GM18526 (cell line): ENCODE measurements at regions not wholly inside any gene's neighbourhood (a gene's known extent, or its start where the extent isn't known, plus 50 kb on each side); places are given as distances from the start of the nearest gene placed in this dataset.

Source experiments
- POLR2A ChIP-seq: IDR thresholded peaks from 3 replicates; pipeline ENCODE4 v1.6.1; 2011; ENCODE audit not compliant: insufficient read length; ENCODE audit errors: extremely low read depth

- TF ChIP-seq POLR2A = no peak
Observed at GRCh38 chr2:144120487-144120886, 399.4 kb downstream of the ZEB2 start.

DNA sequence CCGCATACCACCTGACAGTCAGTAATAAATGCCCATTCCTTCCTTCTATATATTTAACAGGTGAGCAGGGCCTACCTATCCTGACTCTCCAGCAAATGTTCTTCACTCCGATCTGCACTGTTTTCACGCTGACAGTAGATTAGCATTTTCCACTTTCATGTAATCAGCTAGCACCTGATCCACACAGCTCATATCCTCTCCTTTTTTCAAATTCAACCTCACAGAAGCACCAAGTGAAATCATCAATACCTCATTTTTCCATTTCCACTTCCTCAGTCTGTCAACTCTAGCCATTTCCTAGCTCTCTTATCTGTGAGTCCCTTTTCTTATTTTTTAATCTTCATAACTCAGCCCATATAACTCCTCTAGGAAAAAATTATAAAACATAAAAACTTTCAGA is 402.8 kb downstream of the ZEB2 start:
- no peak for TF ChIP-seq POLR2A

- TF ChIP-seq POLR2A = no peak
Observed at GRCh38 chr2:144115739-144116291, 404.1 kb downstream of the ZEB2 start.

GRCh38 chr2:144114760-144115159 is 405.2 kb downstream of the ZEB2 start:
- no peak for TF ChIP-seq POLR2A

GRCh38 chr2:144111437-144111836 is 408.5 kb downstream of the ZEB2 start:
- TF ChIP-seq POLR2A = no peak

DNA sequence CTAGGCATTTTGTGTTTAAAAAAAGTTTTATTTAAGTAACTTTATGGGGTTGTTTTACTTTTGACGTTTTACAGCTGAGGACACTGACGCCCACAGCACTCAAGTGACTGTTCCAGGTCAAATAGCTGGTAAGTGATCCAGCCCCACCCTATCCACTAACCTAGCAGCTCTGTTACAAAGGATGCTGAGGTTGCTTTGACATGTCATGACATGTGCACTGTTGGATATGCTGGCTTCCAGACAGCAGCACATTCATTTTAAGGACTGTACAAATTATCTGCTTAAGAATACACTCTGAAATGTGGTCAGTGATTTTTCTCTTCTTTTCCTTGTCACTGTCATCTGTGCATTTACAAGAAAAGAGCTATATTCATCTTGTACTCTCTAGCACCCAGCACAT is 417.5 kb downstream of the ZEB2 start:
- TF ChIP-seq POLR2A = no peak

DNA sequence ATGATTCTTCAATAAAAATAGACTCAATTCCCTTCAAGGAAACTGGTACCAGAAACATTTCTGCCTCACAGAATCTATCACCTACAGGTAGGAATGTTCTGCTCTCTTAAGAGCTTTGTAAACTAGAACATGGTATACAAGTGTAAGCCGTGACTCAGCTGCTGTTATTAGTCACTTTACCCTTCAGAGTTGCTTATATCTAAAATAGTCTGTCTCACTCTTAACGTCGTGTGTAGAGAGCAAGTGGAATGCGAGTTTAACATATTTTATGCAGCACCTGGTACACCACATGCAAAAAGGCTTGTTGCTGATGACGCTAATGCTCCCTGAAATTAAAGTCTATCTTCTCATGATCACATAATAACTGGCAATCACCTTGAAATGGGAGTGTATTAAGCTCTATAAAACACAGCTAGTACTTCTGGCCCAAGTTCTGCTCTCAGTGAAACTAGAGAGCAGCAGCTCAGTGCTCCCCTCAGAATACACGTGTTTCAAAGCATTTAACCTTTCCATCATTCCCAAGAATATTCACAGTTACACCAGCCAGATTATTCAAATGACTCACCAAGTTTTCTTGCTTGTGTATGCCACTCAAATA is 420.0 kb downstream of the ZEB2 start:
- TF ChIP-seq POLR2A = no peak

DNA sequence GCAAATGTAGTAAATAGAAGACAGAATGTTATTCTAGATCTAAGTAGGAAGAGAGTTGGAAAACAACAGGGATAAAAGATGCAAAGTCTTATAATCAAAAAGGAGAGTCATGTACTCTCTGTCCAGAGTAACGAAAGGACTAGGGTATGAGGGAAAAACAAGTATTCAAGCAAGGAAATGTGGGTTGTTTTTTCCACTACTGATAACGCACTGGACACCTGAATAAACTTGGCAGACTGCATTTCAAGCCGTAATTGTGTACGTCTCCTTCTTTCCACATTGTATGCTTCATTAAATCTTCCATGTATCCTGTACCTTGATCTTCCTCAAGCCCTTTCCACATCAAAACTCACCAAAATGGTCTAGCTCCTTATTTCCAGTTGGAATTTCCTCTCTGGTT is 420.6 kb downstream of the ZEB2 start:
- no peak for TF ChIP-seq POLR2A

- no peak for TF ChIP-seq POLR2A
Observed at GRCh38 chr2:144097440-144098225, 422.3 kb downstream of the ZEB2 start.

DNA sequence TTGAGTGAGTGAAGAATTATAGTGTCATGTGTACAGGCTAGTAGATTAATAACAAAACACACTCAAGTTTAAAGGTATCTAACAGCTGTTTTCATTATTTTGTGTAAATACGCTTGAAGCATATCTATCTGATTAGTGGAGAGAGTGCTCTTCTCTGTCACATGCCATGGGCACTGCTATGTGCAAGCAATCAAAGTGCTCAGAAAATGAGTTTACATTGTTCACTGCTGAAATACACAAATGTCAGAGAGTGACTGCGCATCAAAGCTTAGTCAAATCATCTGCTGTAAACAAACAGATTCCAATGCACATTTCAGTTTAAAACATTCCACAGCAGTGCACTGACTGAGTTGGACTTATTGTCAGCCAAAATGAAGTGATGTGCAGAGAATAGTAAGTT is 423.4 kb downstream of the ZEB2 start:
- TF ChIP-seq POLR2A = no peak

DNA sequence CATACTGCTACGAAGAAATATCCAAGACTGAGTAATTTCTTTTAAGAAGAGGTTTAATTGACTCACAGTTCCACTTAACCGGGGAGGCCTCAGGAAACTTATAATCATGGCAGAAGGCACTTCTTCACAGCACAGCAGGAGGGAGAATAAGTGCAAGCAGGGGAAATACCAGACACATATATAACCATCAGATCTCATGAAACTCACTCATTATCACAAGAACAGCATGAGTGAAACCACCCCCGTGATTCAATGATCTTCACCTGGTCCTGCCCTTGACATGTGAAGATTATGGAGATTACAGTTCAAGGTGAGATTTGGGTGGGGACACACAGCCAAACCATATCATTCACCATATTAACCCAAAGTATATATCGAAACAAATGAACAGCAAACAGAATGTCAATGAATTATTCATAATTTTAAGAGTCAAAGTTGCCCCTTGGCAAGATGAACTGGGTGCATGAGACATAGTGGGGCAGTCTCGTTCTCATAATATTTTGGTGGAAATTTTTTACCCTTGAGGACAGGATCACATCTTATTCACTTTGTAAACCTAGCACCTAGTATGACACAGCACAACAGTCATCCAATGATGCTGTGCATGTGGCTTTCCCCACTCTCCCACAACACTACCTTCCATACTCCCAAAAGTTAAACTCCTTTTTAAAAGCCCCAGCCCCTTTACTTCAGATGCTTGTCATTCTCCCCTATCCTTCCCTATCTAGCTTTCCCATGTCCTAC is 425.3 kb downstream of the ZEB2 start:
- no peak for TF ChIP-seq POLR2A

DNA sequence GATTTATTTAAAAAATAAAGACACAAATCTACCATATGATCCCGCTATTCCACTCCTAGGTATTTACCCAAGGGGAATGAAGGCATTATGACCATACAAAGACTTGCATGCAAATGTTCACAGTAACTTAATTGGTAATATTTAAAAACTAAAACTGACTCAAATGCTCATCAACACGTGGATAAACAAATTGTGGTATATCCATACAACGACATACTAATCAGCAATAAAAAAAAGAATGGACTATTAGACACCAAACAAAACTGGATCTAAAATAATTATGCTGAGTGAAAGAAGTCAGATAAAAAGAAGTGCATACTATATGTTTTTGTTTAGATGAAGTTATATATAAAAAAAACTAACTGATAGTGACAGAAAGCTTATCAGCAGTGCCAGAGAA is 428.3 kb downstream of the ZEB2 start:
- no peak for TF ChIP-seq POLR2A

DNA sequence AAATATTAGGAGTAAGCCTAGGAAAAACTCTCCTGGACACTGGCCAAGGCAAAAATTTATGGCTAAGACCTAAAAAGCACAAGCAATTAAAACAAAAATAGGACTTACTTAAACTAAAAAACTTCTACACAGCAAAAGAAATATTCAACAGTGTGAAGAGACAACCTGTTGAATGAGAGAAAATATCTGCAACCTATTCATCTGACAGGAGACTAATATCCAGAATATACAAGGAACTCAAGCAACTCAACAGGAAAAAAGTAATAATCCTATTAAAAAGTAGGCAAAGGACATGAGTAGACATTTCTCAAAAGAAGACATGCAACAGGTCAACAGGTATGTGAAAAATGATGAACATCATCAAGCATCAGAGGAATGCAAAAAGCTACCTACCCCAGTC is 431.1 kb downstream of the ZEB2 start:
- TF ChIP-seq POLR2A = no peak

- TF ChIP-seq POLR2A = no peak
Observed at GRCh38 chr2:144086965-144087364, 433.0 kb downstream of the ZEB2 start.

- TF ChIP-seq POLR2A = no peak
Observed at GRCh38 chr2:144085016-144085415, 434.9 kb downstream of the ZEB2 start.

- no peak for TF ChIP-seq POLR2A
Observed at GRCh38 chr2:144084114-144084661, 435.7 kb downstream of the ZEB2 start.

GRCh38 chr2:144083211-144083610 is 436.7 kb downstream of the ZEB2 start:
- TF ChIP-seq POLR2A = no peak
